Neural cell (in vitro differentiated cells): ENCODE measurements at regions not wholly inside any gene's neighbourhood (a gene's known extent, or its start where the extent isn't known, plus 50 kb on each side); places are given as distances from the start of the nearest gene placed in this dataset.

Experiments
- H2AFZ ChIP-seq: fragments of 200-600, 300-800 bp; sonication (generic), shearing (Covaris generic); 2 replicates; pipeline ENCODE4 v1.6.0; 2014; ENCODE audit warnings: low read depth, mild to moderate bottlenecking, antibody characterized with exemption, low read length, moderate library complexity
- H3F3A ChIP-seq: fragments of 200-600 bp; shearing (Covaris generic); 2 replicates; pipeline ENCODE4 v1.6.1; 2016; ENCODE audit warnings: mild to moderate bottlenecking, moderate library complexity, mixed read lengths, antibody characterized with exemption, low read length; ENCODE audit not compliant: insufficient read depth, poor library complexity, severe bottlenecking
- H3K27ac ChIP-seq: fragments of 200-600, 300-800 bp; sonication (generic), shearing (Covaris generic); 2 replicates; pipeline ENCODE4 v1.5.1; 2014; ENCODE audit warnings: mild to moderate bottlenecking, low read length, moderate library complexity
- H3K27me3 ChIP-seq: fragments of 300-800, 200-600 bp; sonication (generic), shearing (Covaris generic); 2 replicates; pipeline ENCODE4 v1.6.0; 2014; ENCODE audit warnings: mild to moderate bottlenecking, low read depth, low read length, moderate library complexity; ENCODE audit not compliant: insufficient read depth
- H3K36me3 ChIP-seq: fragments of 300-800, 200-600 bp; sonication (generic), shearing (Covaris generic); 2 replicates; pipeline ENCODE4 v1.5.1; 2014; ENCODE audit warnings: mild to moderate bottlenecking, antibody characterized with exemption, low read length, moderate library complexity; ENCODE audit not compliant: insufficient read depth
- H3K4me2 ChIP-seq: fragments of 300-800, 200-600 bp; sonication (generic), shearing (Covaris generic); 2 replicates; pipeline ENCODE4 v1.6.0; 2014; ENCODE audit warnings: mild to moderate bottlenecking, low read length
- H3K4me3 ChIP-seq: fragments of 300-800, 200-600 bp; sonication (generic), shearing (Covaris generic); 2 replicates; pipeline ENCODE4 v1.5.1; 2014; ENCODE audit warnings: mild to moderate bottlenecking, low read length, moderate library complexity
- H3K79me2 ChIP-seq: fragments of 200-600 bp; shearing (Covaris generic); replicated peaks from 2 replicates; pipeline ENCODE4 v1.6.0; 2014; ENCODE audit warnings: mild to moderate bottlenecking, low read length, moderate library complexity; ENCODE audit not compliant: insufficient read depth
- H3K9ac ChIP-seq: fragments of 300-800, 200-600 bp; sonication (generic), shearing (Covaris generic); 2 replicates; pipeline ENCODE4 v1.6.1; 2016; ENCODE audit warnings: mild to moderate bottlenecking, low read length, mixed read lengths
- H3K9me2 ChIP-seq: fragments of 200-600 bp; shearing (Covaris generic); 2 replicates; pipeline ENCODE4 v1.6.1; 2016; ENCODE audit warnings: mild to moderate bottlenecking, low read length, mixed read lengths; ENCODE audit not compliant: insufficient read depth
- H3K9me3 ChIP-seq: fragments of 200-600, 300-800 bp; sonication (generic), shearing (Covaris generic); 2 replicates; pipeline ENCODE4 v1.6.1; 2016; ENCODE audit warnings: mild to moderate bottlenecking, mixed run types, low read length, moderate library complexity, mixed read lengths
- H4K20me1 ChIP-seq: fragments of 200-600 bp; shearing (Covaris generic); 2 replicates; pipeline ENCODE4 v1.6.1; 2016; ENCODE audit warnings: mild to moderate bottlenecking, mixed run types; ENCODE audit not compliant: insufficient read depth
- EP300 ChIP-seq: fragments of 450-650 bp; conservative IDR thresholded peaks from 2 replicates; pipeline ENCODE4 v1.6.1; 2014; ENCODE audit warnings: antibody characterized with exemption, mild to moderate bottlenecking, moderate library complexity; ENCODE audit not compliant: poor library complexity, severe bottlenecking
- EZH2 ChIP-seq: fragments of 200-600, 300-800 bp; shearing (Covaris generic), sonication (generic); IDR thresholded peaks from 2 replicates; pipeline ENCODE4 v1.6.1; 2014; ENCODE audit warnings: antibody characterized with exemption, low read length, borderline replicate concordance, mild to moderate bottlenecking; ENCODE audit not compliant: insufficient read depth, poor library complexity, severe bottlenecking
- MXI1 ChIP-seq: fragments of 450-650 bp; conservative IDR thresholded peaks from 2 replicates; pipeline ENCODE4 v1.6.1; 2014; ENCODE audit warnings: antibody characterized with exemption, mild to moderate bottlenecking; ENCODE audit not compliant: poor library complexity, severe bottlenecking
- POLR2AphosphoS5 ChIP-seq: IDR thresholded peaks from 2 replicates; pipeline ENCODE4 v1.6.1; 2012
- RAD21 ChIP-seq: fragments of 450-650 bp; conservative IDR thresholded peaks from 2 replicates; pipeline ENCODE4 v1.6.1; 2014; ENCODE audit warnings: antibody characterized with exemption, mild to moderate bottlenecking, moderate library complexity
- SMC3 ChIP-seq: fragments of 450-650 bp; conservative IDR thresholded peaks from 2 replicates; pipeline ENCODE4 v1.6.1; 2014; ENCODE audit warnings: antibody characterized with exemption, mild to moderate bottlenecking, moderate library complexity; ENCODE audit not compliant: poor library complexity
- TAF1 ChIP-seq: IDR thresholded peaks from 2 replicates; pipeline ENCODE4 v1.6.1; 2012; ENCODE audit warnings: low read depth
- TF ChIP-seq, protein P1 (sequence below): IDR thresholded peaks from 2 replicates; pipeline ENCODE4 v1.6.1; 2012; ENCODE audit warnings: borderline replicate concordance
- TF ChIP-seq, protein P2 (sequence below): fragments of 450-650 bp; IDR thresholded peaks from 2 replicates; pipeline ENCODE4 v1.5.1; 2014; ENCODE audit warnings: antibody characterized with exemption, mild to moderate bottlenecking, moderate library complexity; ENCODE audit not compliant: poor library complexity, severe bottlenecking

DNA sequence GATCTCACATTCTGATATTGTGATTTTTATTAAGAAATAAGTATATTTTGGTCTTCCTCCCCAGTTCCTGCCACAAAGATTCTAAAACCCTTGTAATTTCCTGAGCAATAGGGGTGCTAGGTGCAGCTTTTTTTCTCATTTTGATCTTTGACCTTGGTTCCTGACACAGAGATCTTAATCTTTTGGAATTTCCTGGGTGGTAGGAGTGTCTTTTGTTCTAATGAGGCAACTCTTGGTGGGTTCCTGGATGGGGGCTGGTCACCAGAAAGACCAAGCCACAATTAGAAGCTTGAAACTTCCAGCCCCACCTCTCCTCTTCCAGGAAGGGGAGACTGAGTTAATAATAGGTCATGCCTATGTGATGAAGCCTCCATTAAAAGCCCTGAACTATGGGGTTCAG lies 334.6 kb downstream of the FOXO1 start:
- H3K9ac ChIP-seq, result no peak overlapping the region
- no peak overlapping the region for H3K4me3 ChIP-seq
- no peaks in the 10 kb centered on the region for H3K27me3 ChIP-seq
- H2AFZ ChIP-seq, result no peak overlapping the region
- no peaks in the 10 kb centered on the region for H3K9me2 ChIP-seq
- H3K36me3 ChIP-seq, result no peaks in the 10 kb centered on the region
- no peak overlapping the region for H3K27ac ChIP-seq
- H3K9me3 ChIP-seq, result no peaks in the 10 kb centered on the region
- no peaks in the 10 kb centered on the region for H3F3A ChIP-seq
- TF ChIP-seq, protein P1, sequence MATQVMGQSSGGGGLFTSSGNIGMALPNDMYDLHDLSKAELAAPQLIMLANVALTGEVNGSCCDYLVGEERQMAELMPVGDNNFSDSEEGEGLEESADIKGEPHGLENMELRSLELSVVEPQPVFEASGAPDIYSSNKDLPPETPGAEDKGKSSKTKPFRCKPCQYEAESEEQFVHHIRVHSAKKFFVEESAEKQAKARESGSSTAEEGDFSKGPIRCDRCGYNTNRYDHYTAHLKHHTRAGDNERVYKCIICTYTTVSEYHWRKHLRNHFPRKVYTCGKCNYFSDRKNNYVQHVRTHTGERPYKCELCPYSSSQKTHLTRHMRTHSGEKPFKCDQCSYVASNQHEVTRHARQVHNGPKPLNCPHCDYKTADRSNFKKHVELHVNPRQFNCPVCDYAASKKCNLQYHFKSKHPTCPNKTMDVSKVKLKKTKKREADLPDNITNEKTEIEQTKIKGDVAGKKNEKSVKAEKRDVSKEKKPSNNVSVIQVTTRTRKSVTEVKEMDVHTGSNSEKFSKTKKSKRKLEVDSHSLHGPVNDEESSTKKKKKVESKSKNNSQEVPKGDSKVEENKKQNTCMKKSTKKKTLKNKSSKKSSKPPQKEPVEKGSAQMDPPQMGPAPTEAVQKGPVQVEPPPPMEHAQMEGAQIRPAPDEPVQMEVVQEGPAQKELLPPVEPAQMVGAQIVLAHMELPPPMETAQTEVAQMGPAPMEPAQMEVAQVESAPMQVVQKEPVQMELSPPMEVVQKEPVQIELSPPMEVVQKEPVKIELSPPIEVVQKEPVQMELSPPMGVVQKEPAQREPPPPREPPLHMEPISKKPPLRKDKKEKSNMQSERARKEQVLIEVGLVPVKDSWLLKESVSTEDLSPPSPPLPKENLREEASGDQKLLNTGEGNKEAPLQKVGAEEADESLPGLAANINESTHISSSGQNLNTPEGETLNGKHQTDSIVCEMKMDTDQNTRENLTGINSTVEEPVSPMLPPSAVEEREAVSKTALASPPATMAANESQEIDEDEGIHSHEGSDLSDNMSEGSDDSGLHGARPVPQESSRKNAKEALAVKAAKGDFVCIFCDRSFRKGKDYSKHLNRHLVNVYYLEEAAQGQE, result no peak
- no peak for TF ChIP-seq EP300
- no peak for TF ChIP-seq MXI1
- TF ChIP-seq TAF1, result no peak
- TF ChIP-seq, protein P2, sequence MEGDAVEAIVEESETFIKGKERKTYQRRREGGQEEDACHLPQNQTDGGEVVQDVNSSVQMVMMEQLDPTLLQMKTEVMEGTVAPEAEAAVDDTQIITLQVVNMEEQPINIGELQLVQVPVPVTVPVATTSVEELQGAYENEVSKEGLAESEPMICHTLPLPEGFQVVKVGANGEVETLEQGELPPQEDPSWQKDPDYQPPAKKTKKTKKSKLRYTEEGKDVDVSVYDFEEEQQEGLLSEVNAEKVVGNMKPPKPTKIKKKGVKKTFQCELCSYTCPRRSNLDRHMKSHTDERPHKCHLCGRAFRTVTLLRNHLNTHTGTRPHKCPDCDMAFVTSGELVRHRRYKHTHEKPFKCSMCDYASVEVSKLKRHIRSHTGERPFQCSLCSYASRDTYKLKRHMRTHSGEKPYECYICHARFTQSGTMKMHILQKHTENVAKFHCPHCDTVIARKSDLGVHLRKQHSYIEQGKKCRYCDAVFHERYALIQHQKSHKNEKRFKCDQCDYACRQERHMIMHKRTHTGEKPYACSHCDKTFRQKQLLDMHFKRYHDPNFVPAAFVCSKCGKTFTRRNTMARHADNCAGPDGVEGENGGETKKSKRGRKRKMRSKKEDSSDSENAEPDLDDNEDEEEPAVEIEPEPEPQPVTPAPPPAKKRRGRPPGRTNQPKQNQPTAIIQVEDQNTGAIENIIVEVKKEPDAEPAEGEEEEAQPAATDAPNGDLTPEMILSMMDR, result no peak
- no peak for TF ChIP-seq EZH2
- no peak for TF ChIP-seq POLR2AphosphoS5
- TF ChIP-seq RAD21, result no peak
- no peak for TF ChIP-seq SMC3
- no peaks in the 10 kb centered on the region for H4K20me1 ChIP-seq
- no peak overlapping the region for H3K4me2 ChIP-seq
- no peaks in the 10 kb centered on the region for H3K79me2 ChIP-seq

DNA sequence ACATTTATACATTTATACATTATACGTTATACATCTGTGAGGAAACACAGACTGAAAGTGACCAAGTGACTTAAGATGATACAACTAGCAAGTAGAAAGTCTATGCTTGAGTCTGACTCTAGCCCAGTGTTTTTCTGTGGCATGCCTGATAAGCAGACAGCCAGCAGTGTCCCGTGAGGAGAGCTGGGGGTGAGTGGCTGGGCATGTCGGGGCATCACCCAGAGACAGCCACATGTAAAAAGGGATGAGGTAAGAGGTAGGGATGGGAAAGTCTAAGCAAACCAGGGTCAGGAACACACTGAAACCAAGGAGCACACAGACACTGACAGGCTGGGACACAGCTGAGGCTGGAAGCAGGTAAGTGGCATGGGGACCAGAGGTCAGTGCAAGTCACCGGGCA lies 333.2 kb downstream of the FOXO1 start:
- H3K4me3 ChIP-seq, result no peak overlapping the region
- no peaks in the 10 kb centered on the region for H3K36me3 ChIP-seq
- H3F3A ChIP-seq, result no peaks in the 10 kb centered on the region
- TF ChIP-seq RAD21 (no peak), MXI1 (no peak), TAF1 (no peak), POLR2AphosphoS5 (no peak), EP300 (no peak)
- TF ChIP-seq, protein P1, result no peak
- no peak overlapping the region for H3K4me2 ChIP-seq
- no peak overlapping the region for H2AFZ ChIP-seq
- no peaks in the 10 kb centered on the region for H3K9me3 ChIP-seq
- no peaks in the 10 kb centered on the region for H3K27me3 ChIP-seq
- no peaks in the 10 kb centered on the region for H3K79me2 ChIP-seq
- no peaks in the 10 kb centered on the region for H3K9me2 ChIP-seq
- no peak overlapping the region for H3K9ac ChIP-seq
- no peaks in the 10 kb centered on the region for H4K20me1 ChIP-seq
- no peak overlapping the region for H3K27ac ChIP-seq
